ENCODE measurements at regions not wholly inside any gene's neighbourhood (a gene's known extent, or its start where the extent isn't known, plus 50 kb on each side); places are given as distances from the start of the nearest gene placed in this dataset.
A peak's percentile ranks its signal among the peaks of the same experiment; 100 is the strongest.

DNA sequence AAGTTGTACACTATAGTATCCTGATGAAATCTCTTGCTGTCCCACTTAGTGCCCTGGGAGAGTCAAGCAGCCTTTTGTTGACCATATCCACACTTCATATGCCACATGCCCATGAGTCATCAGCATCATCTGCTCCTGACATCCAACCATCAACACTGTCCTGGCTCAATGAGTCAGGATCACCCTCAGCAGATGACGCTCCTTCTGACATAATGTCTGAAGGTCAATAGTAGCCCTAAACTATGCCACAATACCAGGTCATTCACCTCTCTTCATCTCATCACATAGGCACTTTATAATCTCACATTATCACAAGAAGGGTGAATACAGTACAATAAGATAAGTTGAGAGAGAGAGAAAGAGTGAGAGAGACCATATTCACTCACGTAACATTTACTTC, 369.0 kb upstream of the FAR2 start:
- TF ChIP-seq ZBTB8A (tag by site-specific recombination; IDR thresholded peaks at IDR 0.05) (no peak), ZNF785 (tag by site-specific recombination; IDR thresholded peaks at IDR 0.05) (no peak), GLIS2 (tag by site-specific recombination; IDR thresholded peaks at IDR 0.05) (no peak), SETDB1 (IDR thresholded peaks at IDR 0.05; ENCODE audit: insufficient read length, low read length) (no peak), ZFP37 (tag by site-specific recombination; IDR thresholded peaks at IDR 0.05) (peak; percentile 84)
- TF ChIP-seq, protein P1, sequence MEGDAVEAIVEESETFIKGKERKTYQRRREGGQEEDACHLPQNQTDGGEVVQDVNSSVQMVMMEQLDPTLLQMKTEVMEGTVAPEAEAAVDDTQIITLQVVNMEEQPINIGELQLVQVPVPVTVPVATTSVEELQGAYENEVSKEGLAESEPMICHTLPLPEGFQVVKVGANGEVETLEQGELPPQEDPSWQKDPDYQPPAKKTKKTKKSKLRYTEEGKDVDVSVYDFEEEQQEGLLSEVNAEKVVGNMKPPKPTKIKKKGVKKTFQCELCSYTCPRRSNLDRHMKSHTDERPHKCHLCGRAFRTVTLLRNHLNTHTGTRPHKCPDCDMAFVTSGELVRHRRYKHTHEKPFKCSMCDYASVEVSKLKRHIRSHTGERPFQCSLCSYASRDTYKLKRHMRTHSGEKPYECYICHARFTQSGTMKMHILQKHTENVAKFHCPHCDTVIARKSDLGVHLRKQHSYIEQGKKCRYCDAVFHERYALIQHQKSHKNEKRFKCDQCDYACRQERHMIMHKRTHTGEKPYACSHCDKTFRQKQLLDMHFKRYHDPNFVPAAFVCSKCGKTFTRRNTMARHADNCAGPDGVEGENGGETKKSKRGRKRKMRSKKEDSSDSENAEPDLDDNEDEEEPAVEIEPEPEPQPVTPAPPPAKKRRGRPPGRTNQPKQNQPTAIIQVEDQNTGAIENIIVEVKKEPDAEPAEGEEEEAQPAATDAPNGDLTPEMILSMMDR (tag by site-specific recombination; IDR thresholded peaks at IDR 0.05): no peak
- TF ChIP-seq, protein P2, sequence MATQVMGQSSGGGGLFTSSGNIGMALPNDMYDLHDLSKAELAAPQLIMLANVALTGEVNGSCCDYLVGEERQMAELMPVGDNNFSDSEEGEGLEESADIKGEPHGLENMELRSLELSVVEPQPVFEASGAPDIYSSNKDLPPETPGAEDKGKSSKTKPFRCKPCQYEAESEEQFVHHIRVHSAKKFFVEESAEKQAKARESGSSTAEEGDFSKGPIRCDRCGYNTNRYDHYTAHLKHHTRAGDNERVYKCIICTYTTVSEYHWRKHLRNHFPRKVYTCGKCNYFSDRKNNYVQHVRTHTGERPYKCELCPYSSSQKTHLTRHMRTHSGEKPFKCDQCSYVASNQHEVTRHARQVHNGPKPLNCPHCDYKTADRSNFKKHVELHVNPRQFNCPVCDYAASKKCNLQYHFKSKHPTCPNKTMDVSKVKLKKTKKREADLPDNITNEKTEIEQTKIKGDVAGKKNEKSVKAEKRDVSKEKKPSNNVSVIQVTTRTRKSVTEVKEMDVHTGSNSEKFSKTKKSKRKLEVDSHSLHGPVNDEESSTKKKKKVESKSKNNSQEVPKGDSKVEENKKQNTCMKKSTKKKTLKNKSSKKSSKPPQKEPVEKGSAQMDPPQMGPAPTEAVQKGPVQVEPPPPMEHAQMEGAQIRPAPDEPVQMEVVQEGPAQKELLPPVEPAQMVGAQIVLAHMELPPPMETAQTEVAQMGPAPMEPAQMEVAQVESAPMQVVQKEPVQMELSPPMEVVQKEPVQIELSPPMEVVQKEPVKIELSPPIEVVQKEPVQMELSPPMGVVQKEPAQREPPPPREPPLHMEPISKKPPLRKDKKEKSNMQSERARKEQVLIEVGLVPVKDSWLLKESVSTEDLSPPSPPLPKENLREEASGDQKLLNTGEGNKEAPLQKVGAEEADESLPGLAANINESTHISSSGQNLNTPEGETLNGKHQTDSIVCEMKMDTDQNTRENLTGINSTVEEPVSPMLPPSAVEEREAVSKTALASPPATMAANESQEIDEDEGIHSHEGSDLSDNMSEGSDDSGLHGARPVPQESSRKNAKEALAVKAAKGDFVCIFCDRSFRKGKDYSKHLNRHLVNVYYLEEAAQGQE (tag by site-specific recombination; IDR thresholded peaks at IDR 0.05): no peak
- TF ChIP-seq, protein P3, sequence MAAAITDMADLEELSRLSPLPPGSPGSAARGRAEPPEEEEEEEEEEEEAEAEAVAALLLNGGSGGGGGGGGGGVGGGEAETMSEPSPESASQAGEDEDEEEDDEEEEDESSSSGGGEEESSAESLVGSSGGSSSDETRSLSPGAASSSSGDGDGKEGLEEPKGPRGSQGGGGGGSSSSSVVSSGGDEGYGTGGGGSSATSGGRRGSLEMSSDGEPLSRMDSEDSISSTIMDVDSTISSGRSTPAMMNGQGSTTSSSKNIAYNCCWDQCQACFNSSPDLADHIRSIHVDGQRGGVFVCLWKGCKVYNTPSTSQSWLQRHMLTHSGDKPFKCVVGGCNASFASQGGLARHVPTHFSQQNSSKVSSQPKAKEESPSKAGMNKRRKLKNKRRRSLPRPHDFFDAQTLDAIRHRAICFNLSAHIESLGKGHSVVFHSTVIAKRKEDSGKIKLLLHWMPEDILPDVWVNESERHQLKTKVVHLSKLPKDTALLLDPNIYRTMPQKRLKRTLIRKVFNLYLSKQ (tag by site-specific recombination; IDR thresholded peaks at IDR 0.05; ENCODE audit: borderline replicate concordance): no peak

Data from HEK293 (cell line).